Thyroid gland (tissue), 4 donors: ENCODE measurements at regions not wholly inside any gene's neighbourhood (a gene's known extent, or its start where the extent isn't known, plus 50 kb on each side); places are given as distances from the start of the nearest gene placed in this dataset.

Source experiments
- POLR2A ChIP-seq, 2 donors: fragments of 450-650 bp; IDR thresholded peaks; one replicate each; pipeline ENCODE4 v1.6.1; 2017; ENCODE audit warnings: antibody characterized with exemption in 2 of 2, mild to moderate bottlenecking in 2 of 2, moderate library complexity in 1 of 2
- TF ChIP-seq, protein P1 (sequence below), 6 experiments: fragments of 200-600 bp in 3 of 6; fragments of 450-650 bp in 3 of 6; sonication (generic) in 3 of 6; IDR thresholded peaks; one replicate each; pipeline ENCODE4 v1.5.1; 2016 to 2019; ENCODE audit warnings: antibody characterized with exemption in 6 of 6, mild to moderate bottlenecking in 2 of 6, inconsistent platforms in 1 of 6, moderate library complexity in 1 of 6

DNA sequence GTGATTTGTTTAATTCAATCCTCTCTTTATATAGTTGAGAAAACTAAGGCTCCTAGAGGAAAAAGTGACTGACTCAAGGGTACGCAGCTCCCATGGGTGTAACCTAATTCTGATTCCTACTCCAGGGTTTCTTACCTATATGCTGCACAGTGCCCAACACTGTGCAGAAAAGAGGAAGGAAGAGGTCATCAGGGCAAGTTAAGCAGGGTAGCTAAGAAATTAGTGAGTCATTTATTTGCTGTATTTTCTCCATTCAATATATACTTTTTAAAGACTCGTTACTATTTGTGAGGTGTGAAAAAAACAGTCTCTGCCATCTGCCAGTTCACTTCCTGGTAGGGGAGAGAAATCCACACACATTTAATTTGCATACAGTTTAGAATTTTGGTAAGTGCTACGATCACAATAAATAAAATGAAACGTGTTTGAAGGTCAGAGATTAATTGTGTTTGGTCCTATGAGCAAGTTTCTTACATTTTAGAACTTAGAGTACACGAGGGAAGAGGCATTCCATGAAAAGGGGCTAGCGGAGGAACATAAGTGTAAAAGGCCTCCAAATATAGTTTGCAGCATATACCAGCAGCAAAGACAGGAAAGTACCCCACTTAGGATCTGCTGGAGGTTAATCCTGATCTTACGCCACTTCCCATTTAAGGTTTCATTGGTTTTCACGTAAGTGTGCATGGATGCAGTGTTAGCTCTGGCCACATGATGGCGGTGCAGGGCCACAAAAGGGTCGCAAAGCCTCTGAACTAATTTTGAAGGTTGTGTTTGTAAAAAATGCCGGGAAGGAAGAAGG, 59.9 kb upstream of the TLR4 start:
- TF ChIP-seq, protein P1, sequence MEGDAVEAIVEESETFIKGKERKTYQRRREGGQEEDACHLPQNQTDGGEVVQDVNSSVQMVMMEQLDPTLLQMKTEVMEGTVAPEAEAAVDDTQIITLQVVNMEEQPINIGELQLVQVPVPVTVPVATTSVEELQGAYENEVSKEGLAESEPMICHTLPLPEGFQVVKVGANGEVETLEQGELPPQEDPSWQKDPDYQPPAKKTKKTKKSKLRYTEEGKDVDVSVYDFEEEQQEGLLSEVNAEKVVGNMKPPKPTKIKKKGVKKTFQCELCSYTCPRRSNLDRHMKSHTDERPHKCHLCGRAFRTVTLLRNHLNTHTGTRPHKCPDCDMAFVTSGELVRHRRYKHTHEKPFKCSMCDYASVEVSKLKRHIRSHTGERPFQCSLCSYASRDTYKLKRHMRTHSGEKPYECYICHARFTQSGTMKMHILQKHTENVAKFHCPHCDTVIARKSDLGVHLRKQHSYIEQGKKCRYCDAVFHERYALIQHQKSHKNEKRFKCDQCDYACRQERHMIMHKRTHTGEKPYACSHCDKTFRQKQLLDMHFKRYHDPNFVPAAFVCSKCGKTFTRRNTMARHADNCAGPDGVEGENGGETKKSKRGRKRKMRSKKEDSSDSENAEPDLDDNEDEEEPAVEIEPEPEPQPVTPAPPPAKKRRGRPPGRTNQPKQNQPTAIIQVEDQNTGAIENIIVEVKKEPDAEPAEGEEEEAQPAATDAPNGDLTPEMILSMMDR (IDR thresholded peaks at IDR 0.05) = peak; percentile 69 to 97 (median 82)
- no peak for TF ChIP-seq POLR2A (IDR thresholded peaks at IDR 0.05)
